GM10248 (cell line): ENCODE measurements at regions not wholly inside any gene's neighbourhood (a gene's known extent, or its start where the extent isn't known, plus 50 kb on each side); places are given as distances from the start of the nearest gene placed in this dataset.

Experiments used
- CTCF ChIA-PET: fragments of 300-600 bp; sonication (Branson Sonifier 250); formaldehyde crosslinking; extraction: SDS; loops from one replicate; lab custom pipeline; 2021; ENCODE audit warnings: antibody characterized with exemption; lab: Yijun Ruan, JAX
- POLR2A ChIA-PET: fragments of 350-650 bp; sonication (Branson Sonifier 250); formaldehyde crosslinking; extraction: SDS; loops from one replicate; lab custom pipeline; 2020; ENCODE audit warnings: antibody characterized with exemption; lab: Yijun Ruan, JAX
- DNase-seq: peaks from one replicate; pipeline ENCODE4 v3.0.0; 2012; ENCODE audit errors: extremely low spot score
- CTCF ChIP-seq: IDR thresholded peaks from 2 replicates; pipeline ENCODE4 v1.5.1; 2012; ENCODE audit warnings: mild to moderate bottlenecking, low read depth; ENCODE audit errors: extremely low read depth, missing control alignments, control extremely low read depth

- ChIA-PET POLR2A (interaction anchor here (0.6 kb wide), 1 partner anchor 111 kb away, joined by 4 read pairs; no protein-coding TSS in a partner anchor), CTCF (interaction anchor here (0.9 to 1.3 kb wide), 3 partner anchors 17 to 173 kb away, joined by 3 to 5 read pairs (median 4); no protein-coding TSS in a partner anchor)
- DNase-seq, result no peak
- TF ChIP-seq CTCF, result no peak
Observed at GRCh38 chr10:59125666-59126065, 50.8 kb upstream of the PHYHIPL start.

GRCh38 chr10:59126261-59126660 lies 50.2 kb upstream of the PHYHIPL start:
- POLR2A ChIA-PET, result interaction anchor here (0.6 kb wide), 1 partner anchor 110 kb away, joined by 4 read pairs; no protein-coding TSS in a partner anchor
- CTCF ChIA-PET, result interaction anchor here (0.9 to 1.3 kb wide), 4 partner anchors 17 to 174 kb away, joined by 3 to 5 read pairs (median 4); no protein-coding TSS in a partner anchor
- TF ChIP-seq CTCF, result no peak
- no peak for DNase-seq
